ENCODE measurements at regions not wholly inside any gene's neighbourhood (a gene's known extent, or its start where the extent isn't known, plus 50 kb on each side); places are given as distances from the start of the nearest gene placed in this dataset.

- TF ChIP-seq RAD21 (IDR thresholded peaks at IDR 0.05; ENCODE audit: low read depth) (no peak), EGR1 (IDR thresholded peaks at IDR 0.05) (no peak), CEBPB (IDR thresholded peaks at IDR 0.05) (no peak)
Measured at GRCh38 chr14:98391061-98391460, 880.9 kb downstream of the BCL11B start.
